ENCODE measurements at regions not wholly inside any gene's neighbourhood (a gene's known extent, or its start where the extent isn't known, plus 50 kb on each side); places are given as distances from the start of the nearest gene placed in this dataset.
A peak's percentile ranks its signal among the peaks of the same experiment; 100 is the strongest.
"Not testable (repeated sequence)": the region's sequence is repeated elsewhere in the genome, so short reads cannot be mapped to it uniquely, and the experiment has no call there.

DNA sequence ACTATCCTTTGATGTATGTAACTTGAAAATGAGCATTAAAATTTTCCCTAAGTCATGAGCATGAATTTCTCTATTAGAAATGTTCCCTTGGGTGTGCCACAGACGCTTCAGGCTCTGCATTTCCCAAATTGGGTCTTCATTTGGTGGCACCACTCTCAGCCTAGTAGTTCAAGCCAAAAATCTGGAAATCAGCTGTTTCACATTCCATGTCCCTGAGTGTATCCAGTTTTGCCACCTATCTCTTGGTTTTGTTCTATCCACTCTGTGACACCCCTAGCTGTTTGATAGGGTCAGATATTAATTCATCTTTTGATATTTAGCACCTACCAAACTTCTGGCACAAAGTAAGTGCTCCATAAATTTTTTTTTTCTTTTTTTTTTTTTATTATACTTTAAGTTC lies 89.5 kb upstream of the DPH5 start:
- no peak overlapping the region for H3K27ac ChIP-seq
- no peak for DNase-seq
- no peaks in the 10 kb centered on the region for H3K9me3 ChIP-seq
- intact Hi-C loops (cut with DNase I; ENCODE audit: low total_unique reads): no loop called here
- H3K4me1 ChIP-seq: peaks cover 11 to 22% (median 18%) of the 10 kb centered on the region in 6 donors
- H3K27me3 ChIP-seq (replicated peaks in 1 of 7): no peaks in the 10 kb centered on the region
- H3K36me3 ChIP-seq: no peaks in the 10 kb centered on the region
- no peak overlapping the region for H3K4me3 ChIP-seq
- TF ChIP-seq POLR2A (IDR thresholded peaks at IDR 0.05) (no peak), POLR2AphosphoS5 (IDR thresholded peaks at IDR 0.05) (no peak)
- TF ChIP-seq, protein P1, sequence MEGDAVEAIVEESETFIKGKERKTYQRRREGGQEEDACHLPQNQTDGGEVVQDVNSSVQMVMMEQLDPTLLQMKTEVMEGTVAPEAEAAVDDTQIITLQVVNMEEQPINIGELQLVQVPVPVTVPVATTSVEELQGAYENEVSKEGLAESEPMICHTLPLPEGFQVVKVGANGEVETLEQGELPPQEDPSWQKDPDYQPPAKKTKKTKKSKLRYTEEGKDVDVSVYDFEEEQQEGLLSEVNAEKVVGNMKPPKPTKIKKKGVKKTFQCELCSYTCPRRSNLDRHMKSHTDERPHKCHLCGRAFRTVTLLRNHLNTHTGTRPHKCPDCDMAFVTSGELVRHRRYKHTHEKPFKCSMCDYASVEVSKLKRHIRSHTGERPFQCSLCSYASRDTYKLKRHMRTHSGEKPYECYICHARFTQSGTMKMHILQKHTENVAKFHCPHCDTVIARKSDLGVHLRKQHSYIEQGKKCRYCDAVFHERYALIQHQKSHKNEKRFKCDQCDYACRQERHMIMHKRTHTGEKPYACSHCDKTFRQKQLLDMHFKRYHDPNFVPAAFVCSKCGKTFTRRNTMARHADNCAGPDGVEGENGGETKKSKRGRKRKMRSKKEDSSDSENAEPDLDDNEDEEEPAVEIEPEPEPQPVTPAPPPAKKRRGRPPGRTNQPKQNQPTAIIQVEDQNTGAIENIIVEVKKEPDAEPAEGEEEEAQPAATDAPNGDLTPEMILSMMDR (IDR thresholded peaks at IDR 0.05 in 8 of 11, conservative IDR thresholded peaks at IDR 0.05 in 3 of 11): no peak
- 86 to 97% (median 88%) methylated on average over 1 of the region's 1 CpG for WGBS, 5 donors

DNA sequence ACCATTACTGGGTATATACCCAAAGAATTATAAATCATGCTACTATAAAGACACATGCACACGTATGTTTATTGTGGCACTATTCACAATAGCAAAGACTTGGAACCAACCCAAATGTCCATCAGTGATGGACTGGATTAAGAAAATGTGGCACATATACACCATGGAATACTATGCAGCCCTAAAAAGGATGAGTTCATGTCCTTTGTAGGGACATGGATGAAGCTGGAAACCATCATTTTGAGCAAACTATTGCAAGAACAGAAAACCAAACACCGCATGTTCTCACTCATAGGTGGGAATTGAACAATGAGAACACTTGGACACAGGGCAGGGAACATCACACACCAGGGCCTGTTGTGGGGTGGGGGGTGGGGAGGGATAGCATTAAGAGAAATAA lies 88.5 kb upstream of the DPH5 start:
- peaks cover 11 to 22% (median 18%) of the 10 kb centered on the region in 6 donors for H3K4me1 ChIP-seq
- H3K4me3 ChIP-seq; intact Hi-C loops (cut with DNase I; ENCODE audit: low total_unique reads); DNase-seq; H3K27ac ChIP-seq; H3K9me3 ChIP-seq; H3K36me3 ChIP-seq; H3K27me3 ChIP-seq (replicated peaks in 1 of 7): not testable (repeated sequence)
- 98 to 100% (median 98%) methylated on average over 2 of the region's 2 CpGs for WGBS, 5 donors

DNA sequence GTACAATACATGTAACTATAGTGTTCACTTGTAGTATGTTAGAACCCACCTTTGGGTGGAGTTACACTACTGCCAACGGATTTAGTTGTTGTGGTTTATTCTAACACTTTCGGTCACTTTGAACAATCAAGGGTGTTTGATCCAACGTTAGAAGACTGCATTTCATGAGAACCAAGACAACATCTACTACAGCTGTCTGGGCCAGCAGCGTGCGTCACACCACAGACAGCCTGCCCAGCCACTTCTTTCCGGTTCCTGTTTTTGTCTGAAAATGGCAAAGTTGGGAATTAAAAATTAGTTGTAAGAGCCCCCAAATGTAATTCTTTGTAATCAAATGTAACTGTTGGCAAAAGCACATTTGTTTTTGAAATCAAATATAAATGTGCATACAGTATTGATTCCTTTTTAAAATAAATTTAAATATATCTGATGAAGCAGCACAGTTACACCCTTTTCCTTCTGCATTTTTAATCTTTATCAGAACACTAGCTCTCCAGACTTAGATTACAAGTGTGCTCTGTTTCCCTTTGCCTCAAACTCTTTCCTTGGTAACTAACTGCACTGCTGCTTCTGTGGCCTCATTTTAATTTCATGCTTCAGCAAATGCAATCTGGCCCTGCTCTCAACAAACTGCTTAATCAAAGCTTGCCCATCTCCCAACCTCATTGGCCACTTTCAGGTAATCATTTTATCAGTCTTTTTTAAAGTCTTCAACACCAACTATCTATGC lies 86.6 kb upstream of the DPH5 start:
- DNase-seq: peak; percentile 88
- Histone ChIP-seq H3K4me3 (no peak overlapping the region), H3K27me3 (replicated peaks in 1 of 7) (no peaks in the 10 kb centered on the region), H3K9me3 (no peaks in the 10 kb centered on the region), H3K27ac (peak overlapping the region; percentile 14 to 82 (median 68)), H3K4me1 (peaks cover 11 to 33% (median 27%) of the 10 kb centered on the region in 6 donors), H3K36me3 (no peaks in the 10 kb centered on the region)
- intact Hi-C loops (cut with DNase I; ENCODE audit: low total_unique reads): no loop called here
- 8 to 13% (median 11%) methylated on average over 6 of the region's 6 CpGs for WGBS, 5 donors
- TF ChIP-seq POLR2AphosphoS5 (IDR thresholded peaks at IDR 0.05) (peak in 1 of 3 donors; percentile 74), POLR2A (IDR thresholded peaks at IDR 0.05) (no peak)
- TF ChIP-seq, protein P1 (IDR thresholded peaks at IDR 0.05 in 8 of 11, conservative IDR thresholded peaks at IDR 0.05 in 3 of 11): no peak

DNA sequence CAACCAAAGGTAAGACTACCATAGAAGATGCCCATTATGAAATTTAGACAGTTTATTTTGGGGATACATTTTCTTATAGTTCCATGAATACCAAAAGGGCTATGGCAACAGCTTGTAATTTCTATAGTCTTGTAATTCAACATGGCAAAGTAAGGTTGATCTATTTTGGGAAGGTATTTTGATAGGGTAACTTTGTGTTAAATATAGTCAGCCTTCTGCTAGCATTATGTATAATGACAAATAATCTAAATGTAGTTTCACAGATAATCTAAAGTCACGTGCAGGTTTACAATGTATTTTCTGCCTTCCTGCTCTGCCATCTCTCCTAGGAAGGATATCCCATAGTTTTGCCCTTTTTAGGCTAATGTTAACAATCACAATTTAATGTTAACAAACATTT lies 85.9 kb upstream of the DPH5 start:
- peaks cover 11 to 35% (median 29%) of the 10 kb centered on the region in 6 donors for H3K4me1 ChIP-seq
- TF ChIP-seq POLR2A (IDR thresholded peaks at IDR 0.05) (no peak), POLR2AphosphoS5 (IDR thresholded peaks at IDR 0.05) (no peak)
- TF ChIP-seq, protein P1 (IDR thresholded peaks at IDR 0.05 in 8 of 11, conservative IDR thresholded peaks at IDR 0.05 in 3 of 11): no peak
- H3K36me3 ChIP-seq: no peaks in the 10 kb centered on the region
- DNase-seq: no peak
- no peaks in the 10 kb centered on the region for H3K27me3 ChIP-seq (replicated peaks in 1 of 7)
- 57 to 71% (median 63%) methylated on average over 1 of the region's 1 CpG for whole genome bisulfite sequencing, 5 donors
- H3K9me3 ChIP-seq: no peaks in the 10 kb centered on the region
- intact Hi-C loops (cut with DNase I; ENCODE audit: low total_unique reads): no loop called here
- H3K27ac ChIP-seq: peak overlapping the region; percentile 14 to 82 (median 68)
- no peak overlapping the region for H3K4me3 ChIP-seq
